ENCODE measurements at regions not wholly inside any gene's neighbourhood (a gene's known extent, or its start where the extent isn't known, plus 50 kb on each side); places are given as distances from the start of the nearest gene placed in this dataset.

- peaks cover 67% of the 10 kb centered on the region for H3K9me3 Mint-ChIP-seq (ENCODE audit: low read depth)
- no peak overlapping the region for H3K27ac Mint-ChIP-seq
- no peaks in the 10 kb centered on the region for H3K4me1 Mint-ChIP-seq (ENCODE audit: low read depth)
- no peaks in the 10 kb centered on the region for H3K36me3 Mint-ChIP-seq (ENCODE audit: insufficient read depth)
- no peak overlapping the region for H3K4me3 Mint-ChIP-seq (ENCODE audit: low read depth)
- TF ChIP-seq, protein P1, sequence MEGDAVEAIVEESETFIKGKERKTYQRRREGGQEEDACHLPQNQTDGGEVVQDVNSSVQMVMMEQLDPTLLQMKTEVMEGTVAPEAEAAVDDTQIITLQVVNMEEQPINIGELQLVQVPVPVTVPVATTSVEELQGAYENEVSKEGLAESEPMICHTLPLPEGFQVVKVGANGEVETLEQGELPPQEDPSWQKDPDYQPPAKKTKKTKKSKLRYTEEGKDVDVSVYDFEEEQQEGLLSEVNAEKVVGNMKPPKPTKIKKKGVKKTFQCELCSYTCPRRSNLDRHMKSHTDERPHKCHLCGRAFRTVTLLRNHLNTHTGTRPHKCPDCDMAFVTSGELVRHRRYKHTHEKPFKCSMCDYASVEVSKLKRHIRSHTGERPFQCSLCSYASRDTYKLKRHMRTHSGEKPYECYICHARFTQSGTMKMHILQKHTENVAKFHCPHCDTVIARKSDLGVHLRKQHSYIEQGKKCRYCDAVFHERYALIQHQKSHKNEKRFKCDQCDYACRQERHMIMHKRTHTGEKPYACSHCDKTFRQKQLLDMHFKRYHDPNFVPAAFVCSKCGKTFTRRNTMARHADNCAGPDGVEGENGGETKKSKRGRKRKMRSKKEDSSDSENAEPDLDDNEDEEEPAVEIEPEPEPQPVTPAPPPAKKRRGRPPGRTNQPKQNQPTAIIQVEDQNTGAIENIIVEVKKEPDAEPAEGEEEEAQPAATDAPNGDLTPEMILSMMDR (IDR thresholded peaks at IDR 0.05; ENCODE audit: unreplicated experiment) = no peak
- DNase-seq (ENCODE audit: low spot score, unreplicated experiment) = no peak
- H3K27me3 Mint-ChIP-seq = no peaks in the 10 kb centered on the region
Observed at GRCh38 chr16:35868630-35869029, 2409.2 kb downstream of the TP53TG3F start.

DNA sequence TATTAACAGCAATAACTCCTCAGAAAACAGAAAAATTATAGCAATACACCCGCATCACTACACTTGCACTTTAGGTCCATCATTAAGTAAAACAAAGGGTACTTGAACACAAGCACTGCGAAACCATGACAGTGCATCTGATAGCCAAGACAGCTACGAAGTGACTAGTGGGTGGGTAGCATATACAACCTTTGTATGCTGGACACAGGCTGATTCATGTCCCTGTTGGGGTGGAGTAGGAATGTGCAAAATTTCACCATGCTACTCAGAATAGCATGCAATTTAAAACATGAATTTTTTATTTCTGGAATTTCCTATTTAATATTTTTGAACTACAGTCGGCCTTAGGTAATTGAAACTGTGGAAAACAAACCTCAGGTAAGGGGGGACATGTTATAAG lies 2414.1 kb downstream of the TP53TG3F start:
- Mint-ChIP-seq H3K4me3 (ENCODE audit: low read depth) (no peak overlapping the region), H3K27ac (no peak overlapping the region), H3K27me3 (no peaks in the 10 kb centered on the region), H3K36me3 (ENCODE audit: insufficient read depth) (no peaks in the 10 kb centered on the region), H3K4me1 (ENCODE audit: low read depth) (no peaks in the 10 kb centered on the region), H3K9me3 (ENCODE audit: low read depth) (peaks cover 66% of the 10 kb centered on the region)
- TF ChIP-seq, protein P1 (IDR thresholded peaks at IDR 0.05; ENCODE audit: unreplicated experiment) = no peak
- no peak for DNase-seq (ENCODE audit: low spot score, unreplicated experiment)

GRCh38 chr16:35881654-35882053 lies 2422.2 kb downstream of the TP53TG3F start:
- no peaks in the 10 kb centered on the region for H3K27me3 Mint-ChIP-seq
- TF ChIP-seq, protein P1 (IDR thresholded peaks at IDR 0.05; ENCODE audit: unreplicated experiment) = no peak
- no peak for DNase-seq (ENCODE audit: low spot score, unreplicated experiment)
- H3K27ac Mint-ChIP-seq = no peak overlapping the region
- no peak overlapping the region for H3K4me3 Mint-ChIP-seq (ENCODE audit: low read depth)
- no peaks in the 10 kb centered on the region for H3K4me1 Mint-ChIP-seq (ENCODE audit: low read depth)
- H3K36me3 Mint-ChIP-seq (ENCODE audit: insufficient read depth) = no peaks in the 10 kb centered on the region
- H3K9me3 Mint-ChIP-seq (ENCODE audit: low read depth) = peaks cover 77% of the 10 kb centered on the region

DNA sequence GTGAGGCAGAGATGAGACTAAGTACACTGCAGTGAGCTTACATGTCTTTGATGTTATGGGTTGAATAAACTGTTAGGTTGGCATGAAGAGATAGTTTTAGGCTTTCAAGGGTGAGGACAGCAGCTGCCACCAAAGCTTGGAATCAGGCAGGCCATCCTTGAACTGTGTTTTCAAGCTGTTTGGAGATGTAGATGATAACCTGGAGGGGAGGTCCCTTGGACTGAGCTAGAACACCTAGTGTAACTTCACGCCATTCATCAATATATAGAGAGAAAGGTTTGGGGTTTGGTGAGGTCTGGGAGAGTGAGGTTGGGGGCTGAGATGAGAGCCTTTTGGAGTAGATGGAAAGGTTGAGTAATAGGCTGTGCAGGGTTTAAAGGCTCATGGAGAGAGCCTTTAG lies 2447.0 kb downstream of the TP53TG3F start:
- TF ChIP-seq, protein P1 (IDR thresholded peaks at IDR 0.05; ENCODE audit: unreplicated experiment) = no peak
- Mint-ChIP-seq H3K36me3 (ENCODE audit: insufficient read depth) (peaks cover 8% of the 10 kb centered on the region), H3K4me1 (ENCODE audit: low read depth) (no peaks in the 10 kb centered on the region), H3K27me3 (no peaks in the 10 kb centered on the region), H3K4me3 (ENCODE audit: low read depth) (no peak overlapping the region), H3K27ac (no peak overlapping the region), H3K9me3 (ENCODE audit: low read depth) (peaks cover 77% of the 10 kb centered on the region)
- DNase-seq (ENCODE audit: low spot score, unreplicated experiment) = no peak

GRCh38 chr16:35908152-35908551 lies 2448.7 kb downstream of the TP53TG3F start:
- Mint-ChIP-seq H3K4me3 (ENCODE audit: low read depth) (no peak overlapping the region), H3K4me1 (ENCODE audit: low read depth) (no peaks in the 10 kb centered on the region), H3K27me3 (no peaks in the 10 kb centered on the region), H3K27ac (no peak overlapping the region), H3K9me3 (ENCODE audit: low read depth) (peaks cover 82% of the 10 kb centered on the region), H3K36me3 (ENCODE audit: insufficient read depth) (peaks cover 11% of the 10 kb centered on the region)
- TF ChIP-seq, protein P1 (IDR thresholded peaks at IDR 0.05; ENCODE audit: unreplicated experiment) = no peak
- no peak for DNase-seq (ENCODE audit: low spot score, unreplicated experiment)

Data from progenitor cell of endocrine pancreas (in vitro differentiated cells).